OCI-LY7 (cell line): ENCODE measurements at regions not wholly inside any gene's neighbourhood (a gene's known extent, or its start where the extent isn't known, plus 50 kb on each side); places are given as distances from the start of the nearest gene placed in this dataset.
"Not testable (repeated sequence)": the region's sequence is repeated elsewhere in the genome, so short reads cannot be mapped to it uniquely, and the experiment has no call there.

ENCODE experiments used
- BruUV-seq: library from RNA; stranded (reverse); fragments of 400-500 nt; replicated peaks from 2 replicates; lab custom pipeline; 2021; lab: Mats Ljungman, UMichigan
- CTCF ChIA-PET: fragments of 300-600 bp; sonication (Branson Sonifier 250); formaldehyde crosslinking; loops from one replicate; lab custom pipeline; 2022; ENCODE audit warnings: antibody characterized with exemption; ENCODE audit not compliant: unreplicated experiment; lab: Charles Lee
- POLR2A ChIA-PET: fragments of 300-600 bp; sonication (Branson Sonifier 250); formaldehyde crosslinking; loops from one replicate; lab custom pipeline; 2022; ENCODE audit warnings: antibody characterized with exemption; lab: Charles Lee
- DNase-seq: peaks from one replicate; pipeline ENCODE4 v3.0.0-alpha.2; 2015; ENCODE audit warnings: low spot score
- H2AFZ ChIP-seq: fragments of 200-600 bp; sonication (generic), shearing (Covaris generic); 2 replicates; pipeline ENCODE4 v1.6.1; 2014; ENCODE audit warnings: mild to moderate bottlenecking, antibody characterized with exemption, low read length, moderate library complexity
- H3K27ac ChIP-seq: fragments of 200-600 bp; sonication (generic); 2 replicates; pipeline ENCODE4 v1.5.1; 2014; ENCODE audit warnings: mixed run types, low read depth, mild to moderate bottlenecking, moderate library complexity, low read length, inconsistent platforms; ENCODE audit not compliant: poor library complexity, severe bottlenecking
- H3K36me3 ChIP-seq: fragments of 200-600 bp; sonication (generic); 2 replicates; pipeline ENCODE4 v1.6.1; 2014; ENCODE audit warnings: mild to moderate bottlenecking, antibody characterized with exemption, low read length, moderate library complexity, mixed read lengths; ENCODE audit not compliant: insufficient read depth
- H3K4me1 ChIP-seq: fragments of 200-600 bp; sonication (generic); 2 replicates; pipeline ENCODE4 v1.5.1; 2014; ENCODE audit warnings: mild to moderate bottlenecking, low read length; ENCODE audit not compliant: insufficient read depth, poor library complexity, severe bottlenecking
- H3K4me2 ChIP-seq: fragments of 200-600 bp; sonication (generic); 2 replicates; pipeline ENCODE4 v1.6.1; 2014; ENCODE audit warnings: mild to moderate bottlenecking, low read length
- H3K4me3 ChIP-seq: fragments of 200-600 bp; sonication (generic); 2 replicates; pipeline ENCODE4 v1.5.1; 2014; ENCODE audit warnings: mild to moderate bottlenecking, low read depth, low read length; ENCODE audit not compliant: poor library complexity, severe bottlenecking
- H3K79me2 ChIP-seq: fragments of 200-600 bp; sonication (generic); 2 replicates; pipeline ENCODE4 v1.6.1; 2016; ENCODE audit warnings: low read depth, mild to moderate bottlenecking, low read length, moderate library complexity, mixed read lengths; ENCODE audit not compliant: insufficient read depth
- H3K9me2 ChIP-seq: fragments of 200-600 bp; sonication (generic); 2 replicates; pipeline ENCODE4 v1.6.1; 2016; ENCODE audit warnings: mild to moderate bottlenecking, low read length, mixed read lengths; ENCODE audit not compliant: insufficient read depth
- H3K9me3 ChIP-seq: fragments of 200-600 bp; sonication (generic); 2 replicates; pipeline ENCODE4 v1.6.1; 2014; ENCODE audit warnings: mild to moderate bottlenecking, mixed run types, low read length, mixed read lengths
- H4K20me1 ChIP-seq: fragments of 200-600 bp; sonication (generic); 2 replicates; pipeline ENCODE4 v1.6.1; 2014; ENCODE audit warnings: mild to moderate bottlenecking, antibody characterized with exemption, low read length, moderate library complexity, mixed read lengths; ENCODE audit not compliant: insufficient read depth
- CTCF ChIP-seq: fragments of 200-600 bp; sonication (generic); conservative IDR thresholded peaks from 2 replicates; pipeline ENCODE4 v1.5.1; 2014; ENCODE audit warnings: mild to moderate bottlenecking, antibody characterized with exemption, low read length, moderate library complexity, mixed read lengths
- EZH2phosphoT487 ChIP-seq: fragments of 200-600 bp; sonication (generic); IDR thresholded peaks from 2 replicates; pipeline ENCODE4 v1.6.1; 2018; ENCODE audit warnings: low read depth, borderline replicate concordance, mild to moderate bottlenecking, mixed run types, antibody characterized with exemption, low read length, moderate library complexity, mixed read lengths
- intact Hi-C: fragments of 100-400 bp; cut with micrococcal nuclease; formaldehyde crosslinking; loops from one replicate; pipeline ENCODE4 v1.10.0; 2022; ENCODE audit not compliant: unreplicated experiment

GRCh38 chr12:42716491-42716891 is 126.9 kb upstream of the PRICKLE1 start:
- Histone ChIP-seq H3K36me3 (no peaks in the 10 kb centered on the region), H3K27ac (no peak overlapping the region), H3K9me3 (no peaks in the 10 kb centered on the region), H3K4me2 (no peak overlapping the region), H3K4me1 (no peaks in the 10 kb centered on the region), H3K79me2 (no peaks in the 10 kb centered on the region), H3K9me2 (no peaks in the 10 kb centered on the region), H4K20me1 (no peaks in the 10 kb centered on the region), H3K4me3 (no peak overlapping the region), H2AFZ (no peak overlapping the region)
- DNase-seq: no peak
- BruUV-seq: no TSS peak
- intact Hi-C loops: no loop called here
- ChIA-PET POLR2A (no interaction called here), CTCF (no interaction called here)
- TF ChIP-seq CTCF (no peak), EZH2phosphoT487 (no peak)

- BruUV-seq, H3K9me3 ChIP-seq, POLR2A ChIA-PET, H3K9me2 ChIP-seq, H3K4me3 ChIP-seq, DNase-seq, H4K20me1 ChIP-seq, CTCF ChIA-PET, H3K27ac ChIP-seq, H3K79me2 ChIP-seq, H3K4me2 ChIP-seq, H3K4me1 ChIP-seq, intact Hi-C loops, H2AFZ ChIP-seq, H3K36me3 ChIP-seq: not testable (repeated sequence)
Measured at GRCh38 chr12:42713566-42713965, 124.0 kb upstream of the PRICKLE1 start.

GRCh38 chr12:42708374-42708773 is 118.8 kb upstream of the PRICKLE1 start:
- H3K4me1 ChIP-seq, CTCF ChIA-PET, DNase-seq, H3K4me3 ChIP-seq, H3K9me2 ChIP-seq, H3K27ac ChIP-seq, H3K79me2 ChIP-seq, intact Hi-C loops, BruUV-seq, POLR2A ChIA-PET, H2AFZ ChIP-seq, H3K4me2 ChIP-seq, H4K20me1 ChIP-seq, H3K9me3 ChIP-seq, H3K36me3 ChIP-seq: not testable (repeated sequence)
